ENCODE measurements at regions not wholly inside any gene's neighbourhood (a gene's known extent, or its start where the extent isn't known, plus 50 kb on each side); places are given as distances from the start of the nearest gene placed in this dataset.

DNA sequence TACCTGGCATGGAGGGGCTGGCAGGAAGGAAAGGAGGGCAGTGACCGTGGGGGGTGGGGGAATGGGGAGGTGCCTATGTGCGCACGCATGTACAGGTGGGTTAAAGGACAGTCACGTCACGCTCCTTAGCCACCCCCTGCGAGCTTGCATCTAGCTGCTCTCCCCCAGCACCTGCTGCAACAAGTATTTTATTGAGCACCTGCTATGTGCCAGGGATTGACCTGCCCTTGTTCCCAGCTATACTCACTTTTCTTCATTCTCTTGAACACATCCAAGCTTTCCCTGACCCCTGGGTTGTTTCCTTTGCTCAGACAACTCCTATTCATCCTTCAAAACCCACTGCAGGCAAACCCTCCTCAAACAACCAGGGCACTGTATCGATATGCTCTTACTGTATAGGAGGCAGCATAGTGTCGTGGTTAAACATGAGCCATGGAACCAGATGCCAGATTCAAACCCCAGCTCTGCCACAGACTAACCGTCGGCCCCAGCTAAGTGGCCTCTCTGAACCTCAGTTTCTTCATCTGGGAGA is 155.2 kb upstream of the CIBAR2 start:
- H3K9me3 ChIP-seq (ENCODE audit: control insufficient read depth, insufficient read depth, low read length) = no peaks in the 10 kb centered on the region
- no peaks in the 10 kb centered on the region for H3K27me3 ChIP-seq (ENCODE audit: control insufficient read depth, insufficient read depth, low read length)
- H3K36me3 ChIP-seq (ENCODE audit: control insufficient read depth, insufficient read depth, low read length) = no peaks in the 10 kb centered on the region
- DNase-seq (ENCODE audit: low read depth, low spot score) = no peak
- no peak overlapping the region for H3K27ac ChIP-seq (ENCODE audit: low read length)
- H3K4me3 ChIP-seq (ENCODE audit: low read length) = no peak overlapping the region
- WGBS (ENCODE audit: insufficient coverage, insufficient read length) = no CpG with 5 or more reads among the region's 10 CpGs
- no peaks in the 10 kb centered on the region for H3K4me1 ChIP-seq (ENCODE audit: control insufficient read depth, insufficient read depth, low read length)

- no peaks in the 10 kb centered on the region for H3K36me3 ChIP-seq (ENCODE audit: control insufficient read depth, insufficient read depth, low read length)
- H3K9me3 ChIP-seq (ENCODE audit: control insufficient read depth, insufficient read depth, low read length) = no peaks in the 10 kb centered on the region
- no peak for DNase-seq (ENCODE audit: low read depth, low spot score)
- H3K4me1 ChIP-seq (ENCODE audit: control insufficient read depth, insufficient read depth, low read length) = no peaks in the 10 kb centered on the region
- H3K4me3 ChIP-seq (ENCODE audit: low read length) = no peak overlapping the region
- H3K27me3 ChIP-seq (ENCODE audit: control insufficient read depth, insufficient read depth, low read length) = no peaks in the 10 kb centered on the region
- no peak overlapping the region for H3K27ac ChIP-seq (ENCODE audit: low read length)
- no CpG with 5 or more reads among the region's 9 CpGs for WGBS (ENCODE audit: insufficient coverage, insufficient read length)
Observed at GRCh38 chr16:85269165-85269564, 156.9 kb upstream of the CIBAR2 start.

DNA sequence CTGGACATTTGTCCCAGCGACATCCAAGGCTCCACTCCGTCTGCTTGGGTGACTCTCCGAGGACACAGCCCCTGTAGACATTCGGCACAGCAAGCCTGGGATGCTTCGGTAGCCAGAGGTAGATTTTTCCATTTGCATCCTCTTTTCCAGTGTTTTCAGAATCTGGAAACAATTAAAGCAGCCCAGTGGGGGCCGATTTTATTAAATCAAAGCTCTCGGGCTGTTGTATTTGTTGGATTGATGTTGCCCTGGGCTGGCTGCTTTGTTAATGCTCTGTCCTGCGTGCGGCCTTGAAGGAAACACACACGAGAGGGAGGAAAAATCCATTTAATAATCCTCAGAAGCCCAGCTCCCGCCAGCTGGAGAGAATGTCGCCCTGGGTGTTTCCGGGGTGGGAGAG is 158.1 kb upstream of the CIBAR2 start:
- H3K4me1 ChIP-seq (ENCODE audit: control insufficient read depth, insufficient read depth, low read length) = no peaks in the 10 kb centered on the region
- no peak overlapping the region for H3K4me3 ChIP-seq (ENCODE audit: low read length)
- H3K27me3 ChIP-seq (ENCODE audit: control insufficient read depth, insufficient read depth, low read length) = no peaks in the 10 kb centered on the region
- no peak for DNase-seq (ENCODE audit: low read depth, low spot score)
- no CpG with 5 or more reads among the region's 13 CpGs for WGBS (ENCODE audit: insufficient coverage, insufficient read length)
- H3K9me3 ChIP-seq (ENCODE audit: control insufficient read depth, insufficient read depth, low read length) = no peaks in the 10 kb centered on the region
- no peak overlapping the region for H3K27ac ChIP-seq (ENCODE audit: low read length)
- H3K36me3 ChIP-seq (ENCODE audit: control insufficient read depth, insufficient read depth, low read length) = no peaks in the 10 kb centered on the region

GRCh38 chr16:85271198-85271597 is 158.9 kb upstream of the CIBAR2 start:
- DNase-seq (ENCODE audit: low read depth, low spot score) = no peak
- no CpG with 5 or more reads among the region's 7 CpGs for WGBS (ENCODE audit: insufficient coverage, insufficient read length)

GRCh38 chr16:85273293-85273692 is 161.0 kb upstream of the CIBAR2 start:
- peaks cover 2% of the 10 kb centered on the region for H3K4me1 ChIP-seq (ENCODE audit: control insufficient read depth, insufficient read depth, low read length)
- WGBS (ENCODE audit: insufficient coverage, insufficient read length) = no CpG with 5 or more reads among the region's 7 CpGs
- no peaks in the 10 kb centered on the region for H3K27me3 ChIP-seq (ENCODE audit: control insufficient read depth, insufficient read depth, low read length)
- H3K9me3 ChIP-seq (ENCODE audit: control insufficient read depth, insufficient read depth, low read length) = no peaks in the 10 kb centered on the region
- no peaks in the 10 kb centered on the region for H3K36me3 ChIP-seq (ENCODE audit: control insufficient read depth, insufficient read depth, low read length)
- no peak overlapping the region for H3K27ac ChIP-seq (ENCODE audit: low read length)
- DNase-seq (ENCODE audit: low read depth, low spot score) = no peak
- H3K4me3 ChIP-seq (ENCODE audit: low read length) = no peak overlapping the region

More at GRCh38 chr16:85271198-85271597, 158.9 kb upstream of the CIBAR2 start:
- Histone ChIP-seq H3K27ac (ENCODE audit: low read length) (no peak overlapping the region), H3K4me1 (ENCODE audit: control insufficient read depth, insufficient read depth, low read length) (peaks cover under 1% of the 10 kb centered on the region; the same call in 1 of the 2 replicates), H3K36me3 (ENCODE audit: control insufficient read depth, insufficient read depth, low read length) (no peaks in the 10 kb centered on the region), H3K27me3 (ENCODE audit: control insufficient read depth, insufficient read depth, low read length) (no peaks in the 10 kb centered on the region), H3K4me3 (ENCODE audit: low read length) (no peak overlapping the region), H3K9me3 (ENCODE audit: control insufficient read depth, insufficient read depth, low read length) (no peaks in the 10 kb centered on the region)

- Histone ChIP-seq H3K36me3 (ENCODE audit: control insufficient read depth, insufficient read depth, low read length) (no peaks in the 10 kb centered on the region), H3K4me1 (ENCODE audit: control insufficient read depth, insufficient read depth, low read length) (peaks cover 2% of the 10 kb centered on the region), H3K4me3 (ENCODE audit: low read length) (no peak overlapping the region), H3K27ac (ENCODE audit: low read length) (no peak overlapping the region), H3K27me3 (ENCODE audit: control insufficient read depth, insufficient read depth, low read length) (no peaks in the 10 kb centered on the region), H3K9me3 (ENCODE audit: control insufficient read depth, insufficient read depth, low read length) (no peaks in the 10 kb centered on the region)
- WGBS (ENCODE audit: insufficient coverage, insufficient read length) = no CpG with 5 or more reads among the region's 7 CpGs
- no peak for DNase-seq (ENCODE audit: low read depth, low spot score)
Observed at GRCh38 chr16:85274501-85274900, 162.2 kb upstream of the CIBAR2 start.

DNA sequence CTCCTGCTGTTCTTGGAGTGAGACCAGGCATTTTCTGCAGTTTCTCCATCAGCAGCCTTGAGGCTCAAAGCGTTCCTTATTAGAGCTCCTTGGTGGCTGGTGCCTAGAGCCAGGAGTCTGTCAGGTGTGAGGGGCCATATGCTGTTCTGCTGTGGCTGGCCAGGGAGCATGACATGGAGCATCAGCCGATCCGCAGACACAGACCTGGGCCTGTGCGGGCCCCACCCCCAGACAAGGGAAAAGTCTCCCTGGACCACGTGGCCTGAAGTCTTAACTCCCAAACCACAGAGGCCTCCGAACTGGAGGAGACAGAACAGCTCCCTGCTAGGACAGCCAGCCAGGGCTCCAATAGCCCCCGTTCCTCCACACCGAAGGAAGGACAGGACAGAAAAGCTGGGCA is 162.7 kb upstream of the CIBAR2 start:
- DNase-seq (ENCODE audit: low read depth, low spot score) = no peak
- no CpG with 5 or more reads among the region's 8 CpGs for WGBS (ENCODE audit: insufficient coverage, insufficient read length)

GRCh38 chr16:85275533-85276249 is 163.4 kb upstream of the CIBAR2 start:
- no peak overlapping the region for H3K27ac ChIP-seq (ENCODE audit: low read length)
- H3K4me1 ChIP-seq (ENCODE audit: control insufficient read depth, insufficient read depth, low read length) = peaks cover 2% of the 10 kb centered on the region
- H3K4me3 ChIP-seq (ENCODE audit: low read length) = no peak overlapping the region
- WGBS (ENCODE audit: insufficient coverage, insufficient read length) = no CpG with 5 or more reads among the region's 16 CpGs
- no peaks in the 10 kb centered on the region for H3K27me3 ChIP-seq (ENCODE audit: control insufficient read depth, insufficient read depth, low read length)
- H3K9me3 ChIP-seq (ENCODE audit: control insufficient read depth, insufficient read depth, low read length) = no peaks in the 10 kb centered on the region
- peak; percentile 50 for DNase-seq (ENCODE audit: low read depth, low spot score)
- no peaks in the 10 kb centered on the region for H3K36me3 ChIP-seq (ENCODE audit: control insufficient read depth, insufficient read depth, low read length)

More for the DNA sequence above, 162.7 kb upstream of the CIBAR2 start:
- Histone ChIP-seq H3K9me3 (ENCODE audit: control insufficient read depth, insufficient read depth, low read length) (no peaks in the 10 kb centered on the region), H3K4me1 (ENCODE audit: control insufficient read depth, insufficient read depth, low read length) (peaks cover 2% of the 10 kb centered on the region), H3K27ac (ENCODE audit: low read length) (no peak overlapping the region), H3K27me3 (ENCODE audit: control insufficient read depth, insufficient read depth, low read length) (no peaks in the 10 kb centered on the region), H3K4me3 (ENCODE audit: low read length) (no peak overlapping the region), H3K36me3 (ENCODE audit: control insufficient read depth, insufficient read depth, low read length) (no peaks in the 10 kb centered on the region)

DNA sequence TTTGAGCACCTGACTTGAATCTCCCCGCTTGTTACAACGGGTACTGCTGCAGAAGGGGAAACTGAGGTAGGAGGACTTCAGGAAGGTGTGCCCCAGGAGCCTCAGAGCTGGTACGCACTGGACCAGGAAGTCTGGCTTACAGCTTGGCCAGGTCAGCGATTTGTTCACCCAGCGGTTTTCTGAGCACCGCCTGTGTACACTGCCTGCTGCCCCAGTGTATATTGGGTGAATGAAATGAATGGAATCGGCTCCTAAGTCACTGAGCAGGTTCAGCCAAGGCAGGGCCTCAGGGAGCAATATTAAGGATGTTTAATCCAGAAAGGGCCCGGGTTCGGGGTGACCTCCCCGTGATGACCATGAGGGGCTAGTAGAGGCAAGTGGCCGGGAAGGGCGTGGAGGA is 164.0 kb upstream of the CIBAR2 start:
- DNase-seq (ENCODE audit: low read depth, low spot score) = no peak
- Histone ChIP-seq H3K27me3 (ENCODE audit: control insufficient read depth, insufficient read depth, low read length) (no peaks in the 10 kb centered on the region), H3K9me3 (ENCODE audit: control insufficient read depth, insufficient read depth, low read length) (no peaks in the 10 kb centered on the region), H3K27ac (ENCODE audit: low read length) (no peak overlapping the region), H3K4me3 (ENCODE audit: low read length) (no peak overlapping the region), H3K36me3 (ENCODE audit: control insufficient read depth, insufficient read depth, low read length) (no peaks in the 10 kb centered on the region), H3K4me1 (ENCODE audit: control insufficient read depth, insufficient read depth, low read length) (peaks cover 2% of the 10 kb centered on the region)
- no CpG with 5 or more reads among the region's 12 CpGs for WGBS (ENCODE audit: insufficient coverage, insufficient read length)

GRCh38 chr16:85276721-85277120 is 164.4 kb upstream of the CIBAR2 start:
- no peaks in the 10 kb centered on the region for H3K9me3 ChIP-seq (ENCODE audit: control insufficient read depth, insufficient read depth, low read length)
- WGBS (ENCODE audit: insufficient coverage, insufficient read length) = no CpG with 5 or more reads among the region's 10 CpGs
- no peaks in the 10 kb centered on the region for H3K36me3 ChIP-seq (ENCODE audit: control insufficient read depth, insufficient read depth, low read length)
- no peak overlapping the region for H3K27ac ChIP-seq (ENCODE audit: low read length)
- peaks cover 2% of the 10 kb centered on the region for H3K4me1 ChIP-seq (ENCODE audit: control insufficient read depth, insufficient read depth, low read length)
- no peak overlapping the region for H3K4me3 ChIP-seq (ENCODE audit: low read length)
- no peak for DNase-seq (ENCODE audit: low read depth, low spot score)
- H3K27me3 ChIP-seq (ENCODE audit: control insufficient read depth, insufficient read depth, low read length) = no peaks in the 10 kb centered on the region

DNA sequence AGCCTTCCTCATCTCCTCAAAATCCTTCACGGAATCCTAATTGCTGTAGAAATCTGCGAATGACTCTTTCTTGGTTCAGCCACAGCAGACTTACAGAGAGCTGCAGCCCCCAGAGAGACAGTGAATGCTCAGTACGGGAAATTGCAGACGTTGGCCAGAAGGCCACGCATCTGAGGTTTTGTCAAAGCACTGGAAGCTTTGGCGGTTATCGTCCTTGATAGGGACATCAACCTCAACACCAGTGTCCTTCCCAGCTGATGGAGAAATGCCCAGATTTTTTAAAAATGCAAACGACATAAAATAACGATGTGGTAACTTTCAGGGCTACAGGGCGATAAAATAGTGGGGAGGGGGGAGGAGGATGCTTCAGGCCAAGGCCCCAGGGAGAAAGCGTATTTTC is 166.6 kb upstream of the CIBAR2 start:
- H3K27ac ChIP-seq (ENCODE audit: low read length) = no peak overlapping the region
- no peaks in the 10 kb centered on the region for H3K27me3 ChIP-seq (ENCODE audit: control insufficient read depth, insufficient read depth, low read length)
- H3K36me3 ChIP-seq (ENCODE audit: control insufficient read depth, insufficient read depth, low read length) = no peaks in the 10 kb centered on the region
- DNase-seq (ENCODE audit: low read depth, low spot score) = no peak
- WGBS (ENCODE audit: insufficient coverage, insufficient read length) = no CpG with 5 or more reads among the region's 11 CpGs
- peaks cover 2% of the 10 kb centered on the region for H3K4me1 ChIP-seq (ENCODE audit: control insufficient read depth, insufficient read depth, low read length)
- H3K9me3 ChIP-seq (ENCODE audit: control insufficient read depth, insufficient read depth, low read length) = no peaks in the 10 kb centered on the region
- H3K4me3 ChIP-seq (ENCODE audit: low read length) = no peak overlapping the region

Measured in iPS DF 6.9 (cell line).